ENCODE measurements at regions not wholly inside any gene's neighbourhood (a gene's known extent, or its start where the extent isn't known, plus 50 kb on each side); places are given as distances from the start of the nearest gene placed in this dataset.
A peak's percentile ranks its signal among the peaks of the same experiment; 100 is the strongest.

GRCh38 chr2:66948234-66948633 lies 448.9 kb upstream of the ETAA1 start:
- no peak for DNase-seq (ENCODE audit: unreplicated experiment)
- TF ChIP-seq, protein P1, sequence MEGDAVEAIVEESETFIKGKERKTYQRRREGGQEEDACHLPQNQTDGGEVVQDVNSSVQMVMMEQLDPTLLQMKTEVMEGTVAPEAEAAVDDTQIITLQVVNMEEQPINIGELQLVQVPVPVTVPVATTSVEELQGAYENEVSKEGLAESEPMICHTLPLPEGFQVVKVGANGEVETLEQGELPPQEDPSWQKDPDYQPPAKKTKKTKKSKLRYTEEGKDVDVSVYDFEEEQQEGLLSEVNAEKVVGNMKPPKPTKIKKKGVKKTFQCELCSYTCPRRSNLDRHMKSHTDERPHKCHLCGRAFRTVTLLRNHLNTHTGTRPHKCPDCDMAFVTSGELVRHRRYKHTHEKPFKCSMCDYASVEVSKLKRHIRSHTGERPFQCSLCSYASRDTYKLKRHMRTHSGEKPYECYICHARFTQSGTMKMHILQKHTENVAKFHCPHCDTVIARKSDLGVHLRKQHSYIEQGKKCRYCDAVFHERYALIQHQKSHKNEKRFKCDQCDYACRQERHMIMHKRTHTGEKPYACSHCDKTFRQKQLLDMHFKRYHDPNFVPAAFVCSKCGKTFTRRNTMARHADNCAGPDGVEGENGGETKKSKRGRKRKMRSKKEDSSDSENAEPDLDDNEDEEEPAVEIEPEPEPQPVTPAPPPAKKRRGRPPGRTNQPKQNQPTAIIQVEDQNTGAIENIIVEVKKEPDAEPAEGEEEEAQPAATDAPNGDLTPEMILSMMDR (IDR thresholded peaks at IDR 0.05; ENCODE audit: unreplicated experiment) = no peak
- CTCF ChIA-PET = interaction anchor here (0.7 kb wide), 1 partner anchor 286 kb away, joined by 3 read pairs; no protein-coding TSS in a partner anchor
- H3K36me3 Mint-ChIP-seq (ENCODE audit: insufficient read depth, unreplicated experiment) = no peaks in the 10 kb centered on the region
- H3K4me1 Mint-ChIP-seq (ENCODE audit: insufficient read depth, unreplicated experiment) = no peaks in the 10 kb centered on the region
- no peaks in the 10 kb centered on the region for H3K9me3 Mint-ChIP-seq (ENCODE audit: unreplicated experiment)
- H3K27ac Mint-ChIP-seq (ENCODE audit: low read depth, unreplicated experiment) = no peak overlapping the region
- H3K4me3 Mint-ChIP-seq (ENCODE audit: unreplicated experiment) = no peak overlapping the region
- H3K27me3 Mint-ChIP-seq (ENCODE audit: insufficient read depth, unreplicated experiment) = no peaks in the 10 kb centered on the region
- intact Hi-C loops (cut with micrococcal nuclease) = no loop called here
- POLR2A ChIA-PET = interaction anchor here (1.5 kb wide), 1 partner anchor 18 kb away, joined by 4 read pairs; no protein-coding TSS in a partner anchor
- BruUV-seq (replicated peaks) = no TSS peak

GRCh38 chr2:66957198-66957597 lies 439.9 kb upstream of the ETAA1 start:
- H3K4me1 Mint-ChIP-seq (ENCODE audit: insufficient read depth, unreplicated experiment) = peaks cover 22% of the 10 kb centered on the region

GRCh38 chr2:66957677-66958076 lies 439.5 kb upstream of the ETAA1 start:
- peaks cover 22% of the 10 kb centered on the region for H3K4me1 Mint-ChIP-seq (ENCODE audit: insufficient read depth, unreplicated experiment)
- no peaks in the 10 kb centered on the region for H3K27me3 Mint-ChIP-seq (ENCODE audit: insufficient read depth, unreplicated experiment)
- peak overlapping the region; percentile 81 for H3K27ac Mint-ChIP-seq (ENCODE audit: low read depth, unreplicated experiment)
- no TSS peak for BruUV-seq (replicated peaks)
- no peak overlapping the region for H3K4me3 Mint-ChIP-seq (ENCODE audit: unreplicated experiment)
- ChIA-PET CTCF (interaction anchor here (0.7 kb wide), 1 partner anchor 365 kb away, joined by 7 read pairs; no protein-coding TSS in a partner anchor), POLR2A (interaction anchor here (1.1 to 4.9 kb wide), 13 partner anchors 9 to 523 kb away, joined by 3 to 32 read pairs (median 4); partner anchors contain the start of gene MEIS1)
- TF ChIP-seq, protein P1 (IDR thresholded peaks at IDR 0.05; ENCODE audit: unreplicated experiment) = no peak
- no peak for DNase-seq (ENCODE audit: unreplicated experiment)
- intact Hi-C loops (cut with micrococcal nuclease) = no loop called here
- H3K9me3 Mint-ChIP-seq (ENCODE audit: unreplicated experiment) = no peaks in the 10 kb centered on the region
- no peaks in the 10 kb centered on the region for H3K36me3 Mint-ChIP-seq (ENCODE audit: insufficient read depth, unreplicated experiment)

More at GRCh38 chr2:66957198-66957597, 439.9 kb upstream of the ETAA1 start:
- POLR2A ChIA-PET = interaction anchor here (0.6 to 4.9 kb wide), 17 partner anchors 9 to 523 kb away, joined by 3 to 32 read pairs (median 4); partner anchors contain the start of gene MEIS1
- H3K4me3 Mint-ChIP-seq (ENCODE audit: unreplicated experiment) = no peak overlapping the region
- intact Hi-C loops (cut with micrococcal nuclease) = no loop called here
- no peaks in the 10 kb centered on the region for H3K36me3 Mint-ChIP-seq (ENCODE audit: insufficient read depth, unreplicated experiment)
- no peaks in the 10 kb centered on the region for H3K9me3 Mint-ChIP-seq (ENCODE audit: unreplicated experiment)
- TF ChIP-seq, protein P1 (IDR thresholded peaks at IDR 0.05; ENCODE audit: unreplicated experiment) = no peak
- CTCF ChIA-PET = interaction anchor here (0.7 kb wide), 1 partner anchor 366 kb away, joined by 7 read pairs; no protein-coding TSS in a partner anchor
- H3K27me3 Mint-ChIP-seq (ENCODE audit: insufficient read depth, unreplicated experiment) = no peaks in the 10 kb centered on the region
- no TSS peak for BruUV-seq (replicated peaks)
- H3K27ac Mint-ChIP-seq (ENCODE audit: low read depth, unreplicated experiment) = peak overlapping the region; percentile 81
- peak; percentile 44 for DNase-seq (ENCODE audit: unreplicated experiment)

GRCh38 chr2:66960161-66960560 lies 437.0 kb upstream of the ETAA1 start:
- Mint-ChIP-seq H3K27me3 (ENCODE audit: insufficient read depth, unreplicated experiment) (no peaks in the 10 kb centered on the region), H3K36me3 (ENCODE audit: insufficient read depth, unreplicated experiment) (no peaks in the 10 kb centered on the region), H3K4me1 (ENCODE audit: insufficient read depth, unreplicated experiment) (peaks cover 22% of the 10 kb centered on the region), H3K9me3 (ENCODE audit: unreplicated experiment) (no peaks in the 10 kb centered on the region), H3K4me3 (ENCODE audit: unreplicated experiment) (no peak overlapping the region), H3K27ac (ENCODE audit: low read depth, unreplicated experiment) (peak overlapping the region; percentile 73)
- no TSS peak for BruUV-seq (replicated peaks)
- TF ChIP-seq, protein P1 (IDR thresholded peaks at IDR 0.05; ENCODE audit: unreplicated experiment) = no peak
- no peak for DNase-seq (ENCODE audit: unreplicated experiment)
- ChIA-PET POLR2A (interaction anchor here (1.4 kb wide), 1 partner anchor 86 kb away, joined by 3 read pairs; no protein-coding TSS in a partner anchor), CTCF (no interaction called here)
- intact Hi-C loops (cut with micrococcal nuclease) = no loop called here

All from MCF 10A (cell line).